GM19043 (cell line): ENCODE measurements at regions not wholly inside any gene's neighbourhood (a gene's known extent, or its start where the extent isn't known, plus 50 kb on each side); places are given as distances from the start of the nearest gene placed in this dataset.

Experiments used
- ATAC-seq: cut with Tn5 transposase; IDR thresholded peaks from one replicate; pipeline ENCODE4 v1.9.1; 2021; ENCODE audit warnings: low read depth; ENCODE audit not compliant: unreplicated experiment

DNA sequence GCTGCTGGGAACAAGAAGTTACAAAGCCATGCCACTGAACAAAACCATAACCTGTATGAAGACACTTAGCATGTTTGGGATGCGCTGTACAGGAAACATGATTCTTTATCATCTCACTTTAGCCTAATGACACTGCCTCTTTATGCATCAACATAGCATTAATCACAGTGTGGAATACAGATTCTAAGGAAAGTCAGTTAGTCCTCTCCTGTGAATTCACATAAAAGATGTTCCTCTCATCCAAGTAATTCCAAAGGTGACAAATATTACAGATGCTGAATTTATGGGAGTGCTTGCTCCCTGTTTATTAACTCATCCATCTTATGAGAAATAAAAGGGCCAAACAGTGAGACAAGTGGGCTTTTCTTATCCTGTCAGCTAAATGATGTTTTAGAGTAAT, 1677.7 kb downstream of the EFNA5 start:
- ATAC-seq: no peak

DNA sequence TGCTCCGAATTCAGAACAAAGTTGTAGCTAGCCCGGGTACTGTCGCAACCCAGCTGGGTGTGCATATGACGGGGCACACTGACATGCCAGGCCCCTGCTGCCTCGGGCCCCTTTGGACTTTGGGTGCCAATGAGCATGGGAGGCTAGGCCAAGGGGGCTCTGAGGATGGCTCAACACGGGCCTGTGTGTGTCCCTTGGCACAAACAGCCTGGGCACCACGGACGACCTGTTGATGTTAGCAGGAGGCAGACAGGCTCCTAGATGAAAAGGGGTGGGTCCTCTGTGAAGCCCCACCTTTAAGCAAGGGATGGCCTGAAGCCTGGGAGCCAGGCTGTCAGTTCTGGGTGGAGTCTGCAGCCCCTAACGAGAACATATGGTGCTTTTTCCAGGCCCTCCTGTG, 1688.2 kb downstream of the EFNA5 start:
- ATAC-seq: no peak

DNA sequence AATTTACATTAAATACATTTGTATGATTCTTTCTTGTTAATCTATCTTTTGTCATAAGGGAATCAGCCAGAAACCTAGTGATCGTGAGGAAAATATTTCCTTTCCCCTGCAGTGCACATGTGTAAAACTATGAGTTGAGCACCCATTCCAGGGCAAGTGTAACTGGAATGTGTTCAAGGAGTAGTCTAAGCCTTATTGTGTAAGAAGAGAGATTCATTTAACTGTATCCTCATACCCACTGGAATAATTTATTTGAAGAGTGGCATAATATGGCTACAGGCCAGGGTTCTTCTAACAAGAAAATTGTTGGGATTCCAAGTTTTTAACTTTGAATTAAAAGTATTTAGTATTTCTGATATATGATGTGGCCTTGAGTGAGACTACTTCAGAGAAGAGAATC, 1692.7 kb downstream of the EFNA5 start:
- ATAC-seq: no peak

DNA sequence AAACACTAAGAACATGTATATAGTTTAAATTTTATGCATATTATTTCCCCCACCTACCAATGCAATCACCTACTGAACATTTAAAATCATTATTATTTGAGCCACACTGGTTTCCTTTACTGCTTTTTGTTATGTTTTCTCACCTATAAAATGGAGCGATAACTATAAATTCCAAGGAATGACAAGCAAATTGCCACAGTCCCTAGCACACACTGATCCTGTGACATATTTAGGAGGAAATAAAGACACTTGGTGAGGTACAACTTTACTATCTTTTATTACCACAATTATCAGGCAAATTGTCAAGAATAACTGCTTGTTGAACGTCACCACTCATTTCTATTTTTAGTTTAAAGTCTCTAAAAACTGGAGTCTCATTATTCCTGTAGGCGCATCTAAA, 1693.6 kb downstream of the EFNA5 start:
- ATAC-seq: no peak

- no peak for ATAC-seq
Measured at GRCh38 chr5:105970919-105971318, 1699.8 kb downstream of the EFNA5 start.

DNA sequence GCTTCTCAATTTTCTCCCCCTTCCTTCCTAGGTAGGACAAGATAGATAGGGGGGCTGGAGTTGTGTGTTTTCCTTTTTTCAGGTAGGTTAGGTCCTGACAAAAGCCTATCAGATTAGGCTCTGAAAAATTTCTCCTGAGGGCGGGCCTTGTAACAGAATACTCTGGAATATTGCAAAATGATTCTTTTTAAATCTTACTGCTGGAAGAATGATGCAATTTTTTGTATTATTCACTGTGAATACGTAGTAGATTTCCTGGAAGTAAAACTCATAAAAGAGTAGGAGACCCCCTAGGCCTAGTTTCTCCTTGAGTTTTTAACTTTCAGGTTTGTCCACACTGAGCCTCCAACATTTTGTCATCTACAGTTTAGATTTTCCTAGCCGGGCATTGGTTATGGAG, 1701.8 kb downstream of the EFNA5 start:
- ATAC-seq: no peak

- no peak for ATAC-seq
Measured at GRCh38 chr5:105963696-105964255, 1707.0 kb downstream of the EFNA5 start.

DNA sequence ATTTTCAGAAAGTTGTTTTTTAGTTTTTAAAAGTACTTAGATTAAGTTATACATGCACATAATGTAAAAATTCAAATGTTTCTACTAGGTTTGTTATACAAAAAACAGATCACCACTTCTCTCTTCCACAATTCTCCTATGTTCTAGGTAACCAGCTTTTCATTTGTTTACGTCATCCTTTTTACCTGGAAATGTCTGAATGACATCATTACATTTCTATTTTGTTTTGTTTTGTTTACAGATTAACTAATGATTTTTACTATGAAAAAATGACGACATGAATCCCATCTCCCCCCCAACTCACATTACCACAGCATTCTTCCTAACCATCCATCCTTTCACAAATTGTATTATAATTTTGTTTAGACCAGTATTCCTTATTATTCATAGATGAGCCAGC, 1709.2 kb downstream of the EFNA5 start:
- ATAC-seq: no peak

DNA sequence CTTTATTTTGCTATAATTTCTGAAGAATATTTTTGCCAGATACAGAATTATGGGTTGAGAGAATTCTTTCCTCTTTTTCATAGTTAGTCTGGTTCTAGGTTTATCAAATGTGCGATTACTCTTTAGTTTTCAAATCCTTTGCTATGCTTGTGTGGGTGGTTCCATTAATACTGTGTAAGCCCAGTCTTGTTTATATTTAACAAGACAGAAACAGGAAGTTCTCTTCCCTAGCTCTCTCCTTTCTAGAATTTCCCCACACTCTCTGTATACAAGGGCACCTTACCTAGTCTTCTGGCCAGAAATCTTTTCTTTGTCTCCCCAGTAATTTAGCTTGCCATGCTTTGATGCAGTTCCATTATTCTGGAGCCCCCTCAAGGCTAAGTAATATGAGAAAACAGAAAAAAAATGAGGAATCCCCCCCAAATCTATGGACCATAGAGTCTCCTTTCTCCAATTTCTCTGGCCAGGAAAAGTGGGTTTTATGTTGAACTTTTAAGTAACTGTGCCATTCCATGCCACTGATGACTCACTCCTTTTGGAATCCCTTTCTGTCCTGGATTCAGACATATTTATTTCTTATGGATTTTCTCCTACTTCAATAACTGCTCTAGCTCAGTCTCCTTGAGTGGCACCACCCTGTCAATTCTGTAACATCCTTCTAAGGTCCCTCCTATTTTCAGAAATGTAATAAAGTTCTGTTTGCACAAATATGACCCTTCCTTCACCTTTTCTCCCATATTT, 1714.1 kb downstream of the EFNA5 start:
- ATAC-seq: no peak

GRCh38 chr5:105954341-105954740, 1716.4 kb downstream of the EFNA5 start:
- no peak for ATAC-seq

DNA sequence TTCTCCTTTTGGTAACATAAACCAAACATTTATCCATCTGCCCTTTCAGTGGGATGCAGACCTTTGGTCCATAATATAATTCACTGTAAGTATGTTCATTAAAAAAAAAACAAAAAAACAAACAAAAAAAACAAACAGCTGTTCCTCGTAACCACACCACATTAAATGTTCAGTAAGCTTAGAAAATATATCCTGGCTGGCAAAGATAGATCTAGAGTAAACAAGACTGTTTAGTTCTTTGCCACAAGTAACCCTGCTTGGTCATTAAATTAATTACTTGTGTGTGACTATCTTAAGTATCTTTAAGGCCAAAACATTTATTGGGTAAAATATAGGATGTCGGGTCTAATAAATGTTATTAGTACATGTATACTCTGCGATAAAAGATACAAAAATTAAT, 1717.1 kb downstream of the EFNA5 start:
- ATAC-seq: no peak

DNA sequence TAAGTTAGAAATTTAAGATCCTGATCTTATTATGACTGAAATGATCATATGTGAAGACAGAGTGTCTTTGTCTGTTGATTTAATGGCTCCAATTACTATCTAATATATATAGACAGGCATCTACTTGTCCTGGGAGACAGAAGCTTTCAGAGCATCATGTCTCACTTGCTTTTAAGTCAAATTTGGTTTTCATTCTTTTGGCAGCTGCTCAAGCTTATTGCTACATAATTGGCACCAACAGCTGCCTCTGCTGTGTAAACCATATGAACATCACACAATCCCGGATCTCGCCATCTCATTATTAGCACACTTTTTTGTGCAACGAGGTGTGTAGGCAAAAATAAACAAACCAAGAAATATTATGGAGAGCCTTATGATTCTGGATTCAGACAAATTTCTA, 1717.9 kb downstream of the EFNA5 start:
- no peak for ATAC-seq

- ATAC-seq: no peak
Measured at GRCh38 chr5:105947461-105947860, 1723.3 kb downstream of the EFNA5 start.

DNA sequence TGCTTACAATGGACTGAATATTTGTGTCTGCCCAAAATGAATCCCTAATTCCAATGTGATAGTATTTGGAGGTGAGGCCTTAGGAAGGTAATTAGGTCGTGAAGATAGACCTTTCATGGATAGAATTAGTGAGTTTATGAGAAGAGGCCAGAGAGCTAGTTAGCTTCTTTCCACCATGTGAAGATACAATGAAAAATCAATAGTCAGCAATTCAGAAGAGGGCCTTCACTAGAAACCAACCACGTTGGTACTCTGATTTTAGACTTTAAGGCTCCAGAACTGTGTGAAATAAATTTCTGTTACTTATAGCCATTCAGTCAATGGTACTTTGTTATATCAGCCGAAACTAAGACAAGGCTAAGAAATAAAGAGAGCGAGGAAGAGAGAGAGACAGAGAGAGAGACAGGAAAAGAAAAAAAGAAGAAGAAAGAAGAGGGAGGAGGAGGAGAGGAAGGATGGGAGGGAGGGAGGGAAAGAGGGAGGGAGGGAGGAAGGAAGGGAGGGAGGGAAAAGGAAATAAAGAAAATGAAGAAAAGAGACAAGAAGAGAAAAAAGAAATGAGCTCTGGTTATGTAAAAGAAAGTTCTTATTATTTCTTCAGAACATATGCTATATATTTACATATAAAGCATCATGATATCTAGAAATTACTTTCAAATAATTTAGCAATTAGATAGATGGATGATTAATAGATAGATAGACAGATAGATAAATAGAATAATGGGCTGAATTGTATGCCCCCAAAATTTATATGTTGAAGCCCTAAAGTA, 1725.3 kb downstream of the EFNA5 start:
- no peak for ATAC-seq

- ATAC-seq: no peak
Measured at GRCh38 chr5:105940181-105940580, 1730.6 kb downstream of the EFNA5 start.

DNA sequence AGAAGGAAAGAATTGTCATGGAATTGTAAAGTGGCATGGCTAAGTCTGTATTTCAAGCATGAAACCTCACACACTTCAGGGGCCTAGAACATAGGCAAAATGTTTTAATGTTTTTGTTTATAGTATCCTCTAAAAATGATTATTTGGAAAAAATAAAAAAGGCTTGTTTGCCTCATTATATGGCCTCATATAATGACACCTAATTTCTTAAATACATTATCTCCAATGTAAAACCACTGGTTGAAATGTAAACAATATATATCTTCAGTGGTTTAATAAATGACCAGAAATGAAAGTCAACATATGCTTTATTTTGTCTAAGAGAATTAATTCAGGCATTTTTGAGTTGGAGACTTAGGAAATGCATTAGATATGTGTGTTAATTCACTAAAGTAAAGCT, 1736.6 kb downstream of the EFNA5 start:
- no peak for ATAC-seq

DNA sequence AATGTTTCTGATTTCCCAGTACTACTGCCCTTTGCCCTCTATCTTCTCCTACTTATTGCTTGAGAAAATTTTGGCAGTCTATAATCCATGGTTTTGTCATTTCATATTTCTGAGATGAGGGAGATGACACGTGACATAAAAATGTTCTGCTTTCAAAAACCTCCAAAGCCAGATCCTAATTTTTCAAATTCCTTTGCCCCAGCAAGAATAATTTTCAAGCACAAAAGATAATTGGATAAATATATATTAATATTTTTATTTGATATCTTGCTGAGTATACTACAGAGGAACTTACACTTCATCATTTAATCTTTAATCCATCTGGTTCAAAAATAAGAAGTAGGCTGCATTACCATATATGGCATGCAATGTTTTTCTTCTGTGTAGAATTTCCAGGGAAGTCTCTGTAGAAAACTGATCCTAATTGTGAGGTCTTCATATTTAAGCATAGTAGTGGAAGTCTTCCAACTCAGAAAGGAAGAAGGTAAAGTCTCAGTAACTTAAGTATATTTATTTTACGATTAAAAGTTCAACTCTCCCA, 1738.8 kb downstream of the EFNA5 start:
- no peak for ATAC-seq

- ATAC-seq: no peak
Measured at GRCh38 chr5:105929858-105930257, 1740.9 kb downstream of the EFNA5 start.

DNA sequence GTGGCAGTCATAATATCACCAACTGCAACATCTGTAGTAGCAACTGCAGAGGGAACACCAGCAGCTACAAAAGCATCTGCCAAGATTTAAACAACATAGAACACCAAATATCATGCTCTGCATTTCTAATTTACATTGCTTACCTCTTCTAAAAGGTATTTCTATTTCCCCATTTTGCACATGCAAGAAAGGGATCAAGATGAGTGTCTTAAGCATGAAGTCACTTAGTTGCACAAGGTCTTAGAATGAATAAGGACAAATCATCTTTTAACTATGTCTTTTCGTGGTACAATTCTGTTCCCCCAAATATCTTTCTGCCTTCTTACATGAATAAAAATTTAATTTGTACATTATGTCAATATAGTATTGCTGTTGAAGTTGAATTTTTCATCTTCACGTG, 1746.4 kb downstream of the EFNA5 start:
- no peak for ATAC-seq

DNA sequence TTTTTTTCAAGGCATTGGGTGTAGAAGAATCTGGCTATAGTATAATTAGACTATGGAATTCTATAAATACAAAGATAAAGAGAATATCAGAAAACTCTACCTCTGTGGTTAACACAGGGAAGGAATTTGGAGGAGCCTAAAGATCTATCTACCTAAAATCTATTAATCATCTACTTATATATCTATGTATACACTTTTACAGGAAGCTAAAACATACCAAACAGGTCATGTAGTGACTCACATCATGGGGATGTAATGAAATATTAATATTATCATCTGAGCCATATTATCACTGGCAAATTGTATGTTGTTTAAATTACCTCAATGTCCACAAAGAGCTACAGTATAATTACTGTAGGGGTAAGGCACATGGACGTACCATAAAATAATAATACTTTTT, 1748.2 kb downstream of the EFNA5 start:
- no peak for ATAC-seq

DNA sequence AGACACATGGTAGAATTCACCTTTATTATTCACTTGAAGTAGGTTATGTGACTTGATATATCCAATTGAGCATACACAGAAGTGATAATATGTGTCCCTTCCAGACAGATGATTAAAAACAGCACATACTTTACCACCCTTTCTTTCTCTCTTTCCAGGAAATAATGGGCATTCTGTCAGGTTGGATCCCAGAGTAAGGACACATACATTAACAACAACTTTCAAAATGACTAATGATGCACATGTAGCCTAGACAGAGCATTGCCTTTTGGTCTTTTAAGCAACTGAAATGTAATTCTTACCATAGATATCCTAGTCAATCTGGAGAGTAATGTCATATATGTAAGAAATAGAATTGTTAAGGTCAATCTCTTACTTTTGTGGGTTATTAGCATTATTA, 1748.7 kb downstream of the EFNA5 start:
- ATAC-seq: no peak

DNA sequence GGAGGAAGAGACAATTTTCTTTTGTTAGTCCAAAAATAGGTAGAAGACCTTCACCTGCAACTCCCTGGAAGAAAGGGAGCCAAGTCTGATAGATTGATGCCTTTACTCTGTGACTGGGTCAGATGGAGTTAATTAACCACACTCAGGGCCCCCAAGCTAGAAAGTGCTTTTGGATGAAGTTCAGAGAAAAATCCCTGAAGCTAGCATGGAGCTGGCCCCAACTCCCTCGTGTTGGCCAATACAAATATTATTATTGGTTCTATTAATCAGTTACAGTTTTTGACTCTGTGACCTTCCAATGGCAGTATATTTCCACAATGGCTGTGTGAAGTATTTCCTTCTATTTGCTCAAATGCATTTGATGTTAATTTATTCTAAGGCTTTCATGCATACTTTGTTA, 1753.5 kb downstream of the EFNA5 start:
- no peak for ATAC-seq
